Smooth muscle cell (in vitro differentiated cells): ENCODE measurements at regions not wholly inside any gene's neighbourhood (a gene's known extent, or its start where the extent isn't known, plus 50 kb on each side); places are given as distances from the start of the nearest gene placed in this dataset.

Source experiments
- DNase-seq: peaks from one replicate; lab custom pipeline; 2025; ENCODE audit not compliant: unreplicated experiment; lab: John Stamatoyannopoulos, UW
- H2AFZ ChIP-seq: fragments of 200-600 bp; sonication (generic); 2 replicates; pipeline ENCODE4 v1.6.0; 2016; ENCODE audit warnings: antibody characterized with exemption, low read depth, mild to moderate bottlenecking
- H3F3A ChIP-seq: fragments of 200-600 bp; sonication (generic); 2 replicates; pipeline ENCODE4 v1.6.0; 2017; ENCODE audit warnings: antibody characterized with exemption, low read depth
- H3K27ac ChIP-seq: fragments of 200-600 bp; sonication (generic); 2 replicates; pipeline ENCODE4 v1.5.1; 2016; ENCODE audit warnings: low read depth, mild to moderate bottlenecking
- H3K27me3 ChIP-seq: fragments of 200-600 bp; sonication (generic); 2 replicates; pipeline ENCODE4 v1.6.1; 2016; ENCODE audit warnings: low read depth, mild to moderate bottlenecking
- H3K36me3 ChIP-seq: fragments of 200-600 bp; sonication (generic); 2 replicates; pipeline ENCODE4 v1.5.1; 2016; ENCODE audit warnings: low read depth
- H3K4me1 ChIP-seq: fragments of 200-600 bp; sonication (generic); 2 replicates; pipeline ENCODE4 v1.5.1; 2016; ENCODE audit warnings: low read depth
- H3K4me2 ChIP-seq: fragments of 200-600 bp; sonication (generic); 2 replicates; pipeline ENCODE4 v1.6.0; 2016; ENCODE audit warnings: mild to moderate bottlenecking
- H3K4me3 ChIP-seq: fragments of 200-600 bp; sonication (generic); 2 replicates; pipeline ENCODE4 v1.5.1; 2016; ENCODE audit warnings: mild to moderate bottlenecking
- H3K79me2 ChIP-seq: fragments of 200-600 bp; sonication (generic); 2 replicates; pipeline ENCODE4 v1.6.0; 2016; ENCODE audit warnings: low read depth, mild to moderate bottlenecking
- H3K9ac ChIP-seq: fragments of 200-600 bp; sonication (generic); 2 replicates; pipeline ENCODE4 v1.6.0; 2016; ENCODE audit warnings: low read depth
- H3K9me3 ChIP-seq: fragments of 200-600 bp; sonication (generic); replicated peaks from 2 replicates; pipeline ENCODE4 v1.5.1; 2016; ENCODE audit warnings: low read depth
- H4K20me1 ChIP-seq: fragments of 200-600 bp; sonication (generic); 2 replicates; pipeline ENCODE4 v1.6.0; 2016; ENCODE audit warnings: low read depth
- WGBS: methylation state at CpG from one replicate; pipeline ENCODE4 v1.1.7; 2016; ENCODE audit warnings: low lambda C conversion rate; 5-methylcytosine and 5-hydroxymethylcytosine counted together
- TF ChIP-seq, protein P1 (sequence below): fragments of 200-600 bp; sonication (generic); IDR thresholded peaks from 2 replicates; pipeline ENCODE4 v1.5.1; 2017; ENCODE audit warnings: borderline replicate concordance, mild to moderate bottlenecking, antibody characterized with exemption; ENCODE audit not compliant: insufficient read depth, poor library complexity, severe bottlenecking

DNA sequence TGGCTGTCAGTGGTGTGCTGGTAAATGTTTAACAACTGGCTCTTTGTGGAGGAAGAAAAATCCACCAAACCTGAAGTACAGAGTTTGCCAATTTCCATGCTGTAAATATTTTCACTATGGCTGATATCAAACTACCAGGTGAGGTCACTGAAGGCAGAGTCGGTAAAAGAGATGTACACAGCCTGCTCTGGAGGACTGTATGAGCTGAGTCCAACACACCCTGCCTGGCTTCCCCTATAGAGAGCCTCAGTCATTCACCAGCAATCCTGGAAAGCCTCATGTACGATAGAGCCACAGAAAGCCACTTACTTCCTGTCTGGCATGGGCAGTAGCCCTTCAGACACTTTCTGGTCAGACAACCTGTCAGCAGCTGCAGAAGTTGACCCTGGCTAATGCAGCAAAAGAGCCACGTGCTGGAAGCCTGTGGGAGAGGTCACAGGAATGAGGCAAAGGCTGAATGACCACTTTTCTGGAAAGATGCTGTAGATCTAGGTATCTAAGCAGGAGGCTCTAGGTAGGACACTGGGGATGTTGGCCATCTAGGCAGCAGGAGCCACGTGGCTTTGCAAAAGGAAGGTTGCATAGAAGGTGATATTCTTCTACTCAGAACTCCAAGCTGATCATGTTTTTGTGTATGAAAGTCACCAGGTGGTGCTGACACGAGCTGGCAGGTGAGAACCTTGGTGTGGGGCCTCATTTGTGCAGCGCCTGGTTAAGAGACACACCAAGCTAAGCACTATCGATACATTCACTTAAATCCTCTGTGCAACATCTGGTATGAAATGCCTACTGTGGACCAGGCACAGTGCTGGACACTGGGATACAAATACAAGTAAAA is 553.9 kb downstream of the VRK1 start:
- Histone ChIP-seq H3F3A (no peaks in the 10 kb centered on the region), H3K4me3 (no peak overlapping the region), H2AFZ (no peak overlapping the region), H3K79me2 (no peaks in the 10 kb centered on the region), H3K4me1 (no peaks in the 10 kb centered on the region), H3K4me2 (no peak overlapping the region), H3K27me3 (peaks cover 6% of the 10 kb centered on the region), H3K9me3 (no peaks in the 10 kb centered on the region), H4K20me1 (no peaks in the 10 kb centered on the region), H3K36me3 (no peaks in the 10 kb centered on the region), H3K9ac (no peak overlapping the region), H3K27ac (no peak overlapping the region)
- TF ChIP-seq, protein P1, sequence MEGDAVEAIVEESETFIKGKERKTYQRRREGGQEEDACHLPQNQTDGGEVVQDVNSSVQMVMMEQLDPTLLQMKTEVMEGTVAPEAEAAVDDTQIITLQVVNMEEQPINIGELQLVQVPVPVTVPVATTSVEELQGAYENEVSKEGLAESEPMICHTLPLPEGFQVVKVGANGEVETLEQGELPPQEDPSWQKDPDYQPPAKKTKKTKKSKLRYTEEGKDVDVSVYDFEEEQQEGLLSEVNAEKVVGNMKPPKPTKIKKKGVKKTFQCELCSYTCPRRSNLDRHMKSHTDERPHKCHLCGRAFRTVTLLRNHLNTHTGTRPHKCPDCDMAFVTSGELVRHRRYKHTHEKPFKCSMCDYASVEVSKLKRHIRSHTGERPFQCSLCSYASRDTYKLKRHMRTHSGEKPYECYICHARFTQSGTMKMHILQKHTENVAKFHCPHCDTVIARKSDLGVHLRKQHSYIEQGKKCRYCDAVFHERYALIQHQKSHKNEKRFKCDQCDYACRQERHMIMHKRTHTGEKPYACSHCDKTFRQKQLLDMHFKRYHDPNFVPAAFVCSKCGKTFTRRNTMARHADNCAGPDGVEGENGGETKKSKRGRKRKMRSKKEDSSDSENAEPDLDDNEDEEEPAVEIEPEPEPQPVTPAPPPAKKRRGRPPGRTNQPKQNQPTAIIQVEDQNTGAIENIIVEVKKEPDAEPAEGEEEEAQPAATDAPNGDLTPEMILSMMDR, result no peak
- DNase-seq, result no peak
- 70% methylated on average over 7 of the region's 7 CpGs for WGBS

GRCh38 chr14:97353102-97353501 is 555.9 kb downstream of the VRK1 start:
- Histone ChIP-seq H3K36me3 (no peaks in the 10 kb centered on the region), H3K4me3 (no peak overlapping the region), H2AFZ (no peak overlapping the region), H3K27ac (no peak overlapping the region), H3K79me2 (no peaks in the 10 kb centered on the region), H3F3A (no peaks in the 10 kb centered on the region), H3K4me1 (no peaks in the 10 kb centered on the region), H3K9ac (no peak overlapping the region), H3K27me3 (peaks cover 6% of the 10 kb centered on the region), H3K4me2 (no peak overlapping the region), H3K9me3 (no peaks in the 10 kb centered on the region), H4K20me1 (no peaks in the 10 kb centered on the region)
- TF ChIP-seq, protein P1, result no peak
- DNase-seq, result no peak
- 94% methylated on average over 5 of the region's 5 CpGs for WGBS

- H3K27me3 ChIP-seq, result peaks cover 6% of the 10 kb centered on the region
- no peak overlapping the region for H3K27ac ChIP-seq
- no peak overlapping the region for H3K4me3 ChIP-seq
- no peaks in the 10 kb centered on the region for H3K36me3 ChIP-seq
- no peak overlapping the region for H3K4me2 ChIP-seq
- TF ChIP-seq, protein P1, result no peak
- H2AFZ ChIP-seq, result no peak overlapping the region
- WGBS, result 54% methylated on average over 3 of the region's 3 CpGs
- no peaks in the 10 kb centered on the region for H3F3A ChIP-seq
- H4K20me1 ChIP-seq, result no peaks in the 10 kb centered on the region
- H3K9ac ChIP-seq, result no peak overlapping the region
- no peaks in the 10 kb centered on the region for H3K79me2 ChIP-seq
- H3K4me1 ChIP-seq, result no peaks in the 10 kb centered on the region
- no peaks in the 10 kb centered on the region for H3K9me3 ChIP-seq
- DNase-seq, result no peak
These were observed 557.0 kb downstream of the VRK1 start for GRCh38 chr14:97354119-97354722.
